Kidney (tissue), 13 donors: ENCODE measurements at regions not wholly inside any gene's neighbourhood (a gene's known extent, or its start where the extent isn't known, plus 50 kb on each side); places are given as distances from the start of the nearest gene placed in this dataset.

Experiments
- DNase-seq, 5 donors: peaks; one replicate each; pipeline ENCODE4 v3.0.0-alpha.2; 2013 to 2020
- FAIRE-seq: peaks from 2 replicates; lab custom pipeline; 2012; peaks lifted over from hg19 to GRCh38; lab: Jason Lieb, UNC
- H3K27ac ChIP-seq, 2 donors: one replicate each; pipeline ENCODE4 v1.7.0; 2013; ENCODE audit warnings: low read depth in 2 of 2, low read length in 2 of 2, inconsistent platforms in 1 of 2
- H3K27me3 ChIP-seq: one replicate; pipeline ENCODE4 v1.7.1; 2013; ENCODE audit warnings: low read length, inconsistent platforms; ENCODE audit not compliant: control insufficient read depth, insufficient read depth
- H3K36me3 ChIP-seq, 3 donors: one replicate each; pipeline versions ENCODE4 v1.7.0 to v1.7.1; 2013; ENCODE audit warnings: low read length in 3 of 3, control low read depth in 1 of 3, inconsistent platforms in 1 of 3; ENCODE audit not compliant: insufficient read depth in 3 of 3, control insufficient read depth in 2 of 3
- H3K4me1 ChIP-seq, 3 donors: one replicate each; pipeline versions ENCODE4 v1.7.0 to v1.7.1; 2013; ENCODE audit warnings: low read length in 3 of 3, inconsistent platforms in 1 of 3, low read depth in 1 of 3; ENCODE audit not compliant: control insufficient read depth in 2 of 3, insufficient read depth in 2 of 3
- H3K4me3 ChIP-seq, 3 donors: one replicate each; pipeline versions ENCODE4 v1.7.0 to v1.8.1; 2013; ENCODE audit warnings: low read length in 3 of 3, control low read depth in 1 of 3, inconsistent platforms in 1 of 3
- H3K9ac ChIP-seq, 3 donors: one replicate each; pipeline versions ENCODE4 v1.7.0 to v1.7.1; 2013; ENCODE audit warnings: low read length in 3 of 3, control low read depth in 1 of 3, inconsistent platforms in 1 of 3
- H3K9me3 ChIP-seq, 3 donors: one replicate each; pipeline versions ENCODE4 v1.7.0 to v1.7.1; 2013; ENCODE audit warnings: low read length in 3 of 3, control low read depth in 1 of 3, inconsistent platforms in 1 of 3; ENCODE audit not compliant: control insufficient read depth in 2 of 3, insufficient read depth in 1 of 3
- CTCF ChIP-seq: IDR thresholded peaks from 3 replicates; pipeline ENCODE4 v1.5.1; 2012; ENCODE audit warnings: mild to moderate bottlenecking, moderate library complexity, borderline replicate concordance; ENCODE audit not compliant: insufficient read depth; ENCODE audit errors: extremely low read depth
- intact Hi-C: fragments of 100-400 bp; cut with DNase I; formaldehyde crosslinking; loops from one replicate; pipeline ENCODE4 v1.11.1; 2022
- donor health status: control.
- donor health status: control.
- donor health status: control.
- donor health status: control.
- donor health status: control.
- donor health status: DM: yes; HTN: yes; CAD: no.
- donor health status: Normal renal cell carcinoma (clear cell type).

- H3K27ac ChIP-seq = no peak overlapping the region
- H3K4me3 ChIP-seq = no peak overlapping the region
- H3K36me3 ChIP-seq = no peaks in the 10 kb centered on the region
- intact Hi-C loops = no loop called here
- H3K27me3 ChIP-seq = no peaks in the 10 kb centered on the region
- no peak for FAIRE-seq
- H3K9ac ChIP-seq = no peak overlapping the region
- no peaks in the 10 kb centered on the region for H3K9me3 ChIP-seq
- DNase-seq = no peak
- H3K4me1 ChIP-seq = no peaks in the 10 kb centered on the region
- TF ChIP-seq CTCF = no peak
These were observed 428.3 kb downstream of the CBLN4 start for GRCh38 chr20:55576981-55577380.

- Histone ChIP-seq H3K27ac (no peak overlapping the region), H3K36me3 (no peaks in the 10 kb centered on the region), H3K27me3 (no peaks in the 10 kb centered on the region), H3K9me3 (no peaks in the 10 kb centered on the region), H3K9ac (no peak overlapping the region), H3K4me3 (no peak overlapping the region), H3K4me1 (no peaks in the 10 kb centered on the region)
- FAIRE-seq (no peak), DNase-seq (peak in 2 of 5 donors; percentile 65 to 87)
- no peak for TF ChIP-seq CTCF
- intact Hi-C loops = no loop called here
These were observed 436.2 kb downstream of the CBLN4 start for GRCh38 chr20:55569084-55569483.

GRCh38 chr20:55567826-55568225 lies 437.5 kb downstream of the CBLN4 start:
- no peak for DNase-seq
- intact Hi-C loops = no loop called here
- Histone ChIP-seq H3K36me3 (no peaks in the 10 kb centered on the region), H3K4me3 (no peak overlapping the region), H3K27me3 (no peaks in the 10 kb centered on the region), H3K27ac (no peak overlapping the region), H3K9ac (no peak overlapping the region), H3K4me1 (no peaks in the 10 kb centered on the region), H3K9me3 (no peaks in the 10 kb centered on the region)
- no peak for TF ChIP-seq CTCF
- FAIRE-seq = no peak

GRCh38 chr20:55565096-55565773 lies 440.1 kb downstream of the CBLN4 start:
- DNase-seq = no peak

More at GRCh38 chr20:55565096-55565773, 440.1 kb downstream of the CBLN4 start:
- Histone ChIP-seq H3K9me3 (no peaks in the 10 kb centered on the region), H3K9ac (no peak overlapping the region), H3K27ac (no peak overlapping the region), H3K36me3 (no peaks in the 10 kb centered on the region), H3K4me1 (no peaks in the 10 kb centered on the region), H3K4me3 (no peak overlapping the region), H3K27me3 (no peaks in the 10 kb centered on the region)
- intact Hi-C loops = no loop called here
- no peak for FAIRE-seq
- no peak for TF ChIP-seq CTCF
